Activated T-helper 1 cell treated with anti-CD3 and anti-CD28 coated beads, Interleukin-2, amount 50 U/mL, for 16 hours (primary cell): ENCODE measurements at regions not wholly inside any gene's neighbourhood (a gene's known extent, or its start where the extent isn't known, plus 50 kb on each side); places are given as distances from the start of the nearest gene placed in this dataset.
"Not testable (repeated sequence)": the region's sequence is repeated elsewhere in the genome, so short reads cannot be mapped to it uniquely, and the experiment has no call there.

Experiments used
- DNase-seq, 2 donors: peaks; one replicate each; pipeline ENCODE4 v3.0.0-alpha.2; 2020; ENCODE audit warnings: low read depth in 1 of 2, low spot score in 1 of 2

DNA sequence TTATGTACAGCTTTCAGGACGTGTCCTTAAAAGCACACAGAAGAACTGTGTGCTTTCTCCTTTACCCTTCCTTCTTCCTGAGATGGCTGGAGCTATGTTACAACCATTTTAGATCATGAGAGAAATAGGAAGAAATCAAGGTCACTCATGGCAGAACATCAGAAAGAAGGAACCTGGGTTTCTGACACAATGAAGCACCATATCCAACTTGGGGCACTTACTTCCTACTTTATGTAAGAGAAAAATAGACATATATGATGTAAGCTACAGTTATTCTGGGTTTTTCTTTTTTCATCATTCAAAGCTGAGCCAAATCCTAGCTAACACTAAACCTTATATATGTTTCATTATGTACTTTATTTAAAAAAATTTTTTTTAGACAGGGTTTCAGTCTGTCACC lies 79.5 kb downstream of the FAM161A start:
- DNase-seq = no peak

GRCh38 chr2:61771904-61772845 lies 81.7 kb downstream of the FAM161A start:
- DNase-seq = no peak

DNA sequence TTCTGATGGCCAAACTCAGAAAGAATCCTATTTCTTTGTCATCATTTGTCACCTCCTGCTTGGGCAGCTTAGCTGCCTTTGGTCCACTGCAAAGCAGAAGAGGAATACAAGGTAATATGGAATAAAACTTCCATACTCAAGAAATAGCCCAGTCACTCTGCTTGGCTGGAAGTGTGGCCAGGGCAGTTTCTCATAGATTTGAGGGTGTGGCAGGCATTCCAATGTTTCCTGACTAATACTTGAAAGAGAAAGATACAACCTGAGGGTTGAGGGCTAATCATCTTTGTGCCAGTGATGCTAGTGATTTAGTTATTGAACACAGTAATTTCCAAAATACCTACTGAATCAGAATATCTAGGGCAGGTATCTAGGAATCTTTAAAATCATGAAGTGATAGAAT lies 83.1 kb downstream of the FAM161A start:
- DNase-seq = no peak

DNA sequence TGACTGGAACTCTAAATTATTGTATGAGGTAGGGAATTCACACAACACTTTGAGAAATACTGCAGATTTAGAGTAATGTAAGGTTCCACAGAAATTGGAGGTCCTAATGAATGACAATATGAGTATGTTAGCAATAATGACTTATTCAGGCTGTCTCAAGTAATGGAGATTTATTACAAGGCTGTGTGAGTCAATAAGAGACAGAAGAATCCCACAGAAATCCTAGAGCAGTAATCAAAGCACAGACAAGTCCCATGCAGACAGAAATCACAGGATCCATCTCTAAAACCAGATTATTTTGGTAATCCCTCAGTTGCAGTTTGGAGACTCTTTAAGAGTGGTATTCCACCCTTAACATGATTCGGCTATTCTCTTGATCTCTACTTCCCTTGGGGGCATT lies 83.6 kb downstream of the FAM161A start:
- DNase-seq = no peak

- no peak for DNase-seq
These were observed 84.7 kb downstream of the FAM161A start for GRCh38 chr2:61769093-61769675.

DNA sequence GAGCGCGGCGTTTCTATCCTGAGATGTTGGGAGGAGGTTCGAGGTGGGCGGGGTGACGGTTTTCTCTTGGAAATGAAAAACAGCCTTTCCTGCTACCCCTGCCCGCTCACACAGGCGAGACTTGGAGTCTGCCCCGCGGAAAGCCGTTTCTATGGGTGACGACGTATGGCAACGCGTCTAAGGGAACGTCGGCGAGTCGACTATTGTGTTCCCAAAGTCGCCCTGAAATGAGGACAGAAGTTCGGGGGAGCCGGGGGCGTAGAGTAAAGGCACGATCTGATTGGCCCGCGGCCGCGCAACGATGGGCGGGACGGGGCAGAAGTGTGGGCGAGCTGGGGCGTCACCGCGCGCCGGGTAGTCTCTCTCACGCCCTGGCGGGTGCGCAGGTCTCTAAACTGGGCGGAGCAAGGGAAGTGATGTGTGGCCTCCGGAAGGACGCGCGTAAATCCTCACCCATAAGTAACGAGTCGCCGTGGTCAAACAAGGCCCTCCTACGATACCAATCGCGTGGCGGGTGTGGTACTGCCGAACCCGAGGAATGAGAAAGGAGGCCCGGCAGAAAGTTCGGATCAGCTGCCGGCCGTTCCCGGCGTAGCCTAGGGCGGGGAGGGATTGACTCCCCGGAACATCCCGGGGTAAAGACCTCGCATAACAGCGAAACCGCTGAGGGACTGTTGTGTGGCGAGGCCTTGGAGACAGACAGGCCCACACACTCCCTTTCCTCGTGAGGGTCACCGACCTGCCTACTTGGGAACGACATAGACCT lies 89.6 kb downstream of the FAM161A start:
- peak; percentile 85 to 90 for DNase-seq

GRCh38 chr2:61763605-61764034 lies 90.2 kb downstream of the FAM161A start:
- DNase-seq = no peak

DNA sequence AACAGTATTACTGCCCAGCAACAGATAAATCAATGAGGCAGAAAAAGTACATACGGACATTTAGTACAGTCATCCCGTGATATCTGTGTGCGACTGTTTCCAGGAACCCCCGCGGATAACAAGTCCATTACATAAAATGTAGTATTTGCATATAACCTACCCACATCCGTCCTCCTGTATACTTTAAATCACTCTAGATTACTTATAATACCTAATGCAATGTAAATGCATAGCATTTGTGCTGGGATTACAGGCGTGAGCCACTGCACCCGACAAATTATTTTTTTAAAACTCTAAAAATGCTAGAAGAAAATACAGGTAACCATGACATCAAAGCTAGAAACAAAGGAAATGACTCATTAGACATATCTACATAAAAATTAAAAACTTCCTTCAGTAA lies 91.6 kb downstream of the FAM161A start:
- DNase-seq = no peak

GRCh38 chr2:61759718-61760117 lies 94.1 kb downstream of the FAM161A start:
- DNase-seq = no peak

- no peak for DNase-seq
These were observed 94.9 kb downstream of the FAM161A start for GRCh38 chr2:61759005-61759404.

GRCh38 chr2:61758159-61758558 lies 95.7 kb downstream of the FAM161A start:
- DNase-seq = no peak

DNA sequence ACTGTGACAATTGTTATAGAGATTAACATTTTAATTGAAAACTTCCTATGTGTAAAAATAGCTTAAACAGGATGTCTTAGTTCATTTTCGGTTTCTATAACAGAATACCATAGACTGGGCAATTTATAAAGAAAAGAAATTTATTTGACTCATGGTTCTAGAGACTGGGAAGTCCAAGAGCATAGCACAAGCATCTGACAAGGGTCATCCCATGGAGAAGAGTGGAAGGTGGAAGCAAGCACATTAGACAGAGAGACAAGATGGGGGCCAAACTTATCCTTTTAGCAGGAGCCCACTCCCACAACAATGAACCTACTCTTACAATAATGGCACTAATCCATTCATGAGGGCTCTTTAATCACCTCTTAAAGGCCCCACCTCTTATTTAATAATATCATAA lies 100.3 kb downstream of the FAM161A start:
- no peak for DNase-seq

DNA sequence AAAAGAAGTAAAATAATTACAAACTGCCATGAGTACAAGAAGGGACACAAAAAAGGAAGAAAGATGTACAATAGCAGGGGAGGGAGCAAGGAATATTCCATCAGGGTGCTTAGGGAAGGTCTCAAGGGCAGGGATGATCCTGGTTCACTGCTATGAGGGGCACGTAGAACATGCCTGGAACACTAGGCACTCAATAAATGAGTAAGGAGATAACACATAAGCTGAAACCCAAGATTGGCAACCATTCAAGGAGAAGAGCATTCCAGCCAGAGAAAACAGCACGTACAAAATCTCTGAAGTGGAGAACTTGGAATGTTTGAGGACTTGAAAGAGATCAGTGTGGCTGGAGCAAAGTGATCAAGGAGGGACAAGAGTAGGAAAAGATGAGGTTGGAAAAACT lies 103.2 kb downstream of the FAM161A start:
- DNase-seq = no peak

- no peak for DNase-seq
These were observed 110.9 kb downstream of the FAM161A start for GRCh38 chr2:61742955-61743354.

DNA sequence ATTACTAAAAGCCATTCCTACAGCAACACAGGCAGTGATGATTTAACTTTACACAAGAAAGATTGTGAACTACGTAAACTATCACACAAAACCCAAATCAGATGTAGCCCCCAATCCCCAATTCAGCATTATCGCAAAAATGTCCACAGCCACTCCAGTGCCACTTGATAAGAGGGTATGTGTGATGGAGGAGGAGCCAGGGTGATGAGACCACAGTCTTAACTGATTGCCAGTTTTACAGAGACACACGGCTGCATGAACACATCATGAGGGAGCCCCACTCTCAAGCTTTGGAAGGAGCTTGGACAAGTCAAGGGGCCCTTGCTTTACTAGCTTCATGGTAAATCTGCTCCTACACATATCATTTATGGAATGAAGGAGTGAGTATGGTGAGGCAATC lies 116.0 kb downstream of the FAM161A start:
- DNase-seq = no peak

DNA sequence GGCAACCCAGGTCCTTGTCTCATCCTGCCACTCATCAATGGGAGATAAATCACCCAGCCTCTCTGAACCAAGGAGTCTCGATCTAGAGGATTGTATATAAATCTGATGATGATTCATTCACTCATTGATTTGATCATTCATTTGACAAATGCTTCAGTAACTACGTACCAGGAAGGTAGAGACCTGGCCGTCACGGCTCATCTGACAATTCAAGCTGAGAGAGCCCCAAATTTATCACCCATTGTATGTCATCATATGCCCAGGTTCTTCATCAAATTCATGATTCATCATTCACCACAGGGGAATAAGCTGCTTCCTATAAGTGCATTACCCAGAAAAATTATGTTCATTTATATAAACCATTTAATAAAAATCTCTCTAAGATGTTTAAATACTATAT lies 116.9 kb downstream of the FAM161A start:
- no peak for DNase-seq

- no peak for DNase-seq
These were observed 120.3 kb downstream of the FAM161A start for GRCh38 chr2:61733563-61733962.

DNA sequence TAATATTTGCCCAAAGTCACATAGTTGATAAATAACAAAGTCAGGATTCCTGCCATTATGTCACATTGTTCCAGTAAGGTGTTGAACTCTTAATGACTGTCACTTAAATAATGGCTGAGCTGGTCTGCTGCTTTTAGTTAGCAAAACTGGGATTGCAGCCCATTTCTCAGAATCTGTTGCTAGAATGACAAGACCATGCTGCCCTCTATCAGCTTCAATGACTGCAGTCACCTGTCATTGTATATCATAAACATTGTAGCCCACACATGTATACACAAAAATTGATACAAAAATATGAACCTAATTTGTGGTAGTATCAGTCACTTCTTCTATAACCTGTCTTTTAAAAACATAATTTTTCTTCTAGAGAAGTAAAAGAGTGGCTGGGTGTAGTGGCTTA lies 121.1 kb downstream of the FAM161A start:
- DNase-seq = no peak

- DNase-seq = no peak
These were observed 126.1 kb downstream of the FAM161A start for GRCh38 chr2:61727746-61728145.

DNA sequence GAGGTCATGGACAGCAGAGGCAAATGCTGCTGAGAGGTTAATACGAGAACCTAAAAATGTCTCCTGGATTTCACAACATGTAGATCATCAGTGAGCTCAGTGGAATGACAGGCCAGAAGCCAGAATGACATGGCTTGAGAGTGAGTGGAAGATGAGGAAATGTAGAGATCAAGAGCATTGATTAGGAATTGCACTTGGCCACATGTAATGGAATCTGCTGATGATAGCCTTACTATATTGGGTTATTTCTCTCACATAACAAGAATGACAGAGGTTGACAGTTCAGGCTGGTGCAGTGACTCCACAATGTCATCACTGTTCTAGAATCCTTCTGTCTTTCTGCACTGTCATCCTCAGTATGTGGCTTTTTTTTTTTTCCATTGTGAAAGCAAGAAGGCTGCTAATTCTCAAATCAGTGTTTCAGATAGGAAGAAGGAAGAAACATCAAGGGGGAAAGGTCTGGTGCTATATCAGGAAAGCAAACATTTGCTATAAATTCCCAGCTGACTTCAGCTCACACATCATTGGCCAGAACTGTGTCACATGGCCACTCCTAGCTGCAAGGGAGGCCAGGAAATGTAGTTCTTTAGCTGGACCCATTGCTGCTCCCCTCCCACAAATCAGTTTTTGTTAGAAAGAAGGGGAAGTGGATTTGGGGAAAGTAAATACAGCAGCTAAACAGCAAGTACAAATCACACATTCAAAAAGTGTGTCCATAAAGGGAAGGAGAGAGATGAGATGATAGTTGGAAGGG lies 127.2 kb downstream of the FAM161A start:
- DNase-seq = no peak

DNA sequence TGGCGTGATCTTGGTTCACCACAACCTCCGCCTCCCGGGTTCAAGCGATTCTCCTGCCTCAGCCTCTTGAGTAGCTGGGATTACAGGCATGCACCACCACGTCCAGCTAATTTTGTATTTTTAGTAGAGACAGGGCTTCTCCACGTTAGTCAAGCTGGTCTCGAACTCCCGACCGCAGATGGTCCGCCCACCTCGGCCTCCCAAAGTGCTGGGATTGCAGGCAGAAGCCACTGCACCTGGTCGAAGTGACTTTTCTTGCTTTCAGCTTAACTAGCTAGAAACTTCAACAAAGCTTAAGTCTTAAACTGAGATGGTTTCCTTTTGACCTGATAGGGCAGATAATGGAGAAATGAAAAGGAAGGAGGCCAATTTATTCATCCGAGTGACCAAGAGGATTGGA lies 130.5 kb downstream of the FAM161A start:
- not testable (repeated sequence) for DNase-seq
